Nephron (organoid): ENCODE measurements at regions not wholly inside any gene's neighbourhood (a gene's known extent, or its start where the extent isn't known, plus 50 kb on each side); places are given as distances from the start of the nearest gene placed in this dataset.

ENCODE experiments used
- H3K27ac Mint-ChIP-seq, 3 experiments: 2 replicates each; pipeline ENCODE4 v1.8.0; 2020; ENCODE audit warnings: mixed read lengths in 3 of 3, mild to moderate bottlenecking in 2 of 3, moderate library complexity in 1 of 3
- H3K27me3 Mint-ChIP-seq: 2 replicates; pipeline ENCODE4 v1.8.0; 2021; ENCODE audit warnings: low read depth, mild to moderate bottlenecking, moderate library complexity, mixed read lengths
- H3K36me3 Mint-ChIP-seq: 2 replicates; pipeline ENCODE4 v1.8.0; 2020; ENCODE audit warnings: low read depth, mixed read lengths
- H3K4me1 Mint-ChIP-seq: 2 replicates; pipeline ENCODE4 v1.8.0; 2020; ENCODE audit warnings: mixed read lengths
- H3K4me3 Mint-ChIP-seq, 3 experiments: 2 replicates each; pipeline ENCODE4 v1.8.0; 2020; ENCODE audit warnings: mild to moderate bottlenecking in 3 of 3, mixed read lengths in 3 of 3, moderate library complexity in 2 of 3
- H3K9me3 Mint-ChIP-seq: 2 replicates; pipeline ENCODE4 v1.8.0; 2020; ENCODE audit warnings: mixed read lengths
- CTCF ChIP-seq, 3 experiments: fragments of 200-600 bp; sonication (generic); IDR thresholded peaks; one replicate each; pipeline ENCODE4 v1.5.0; 2021; ENCODE audit warnings: antibody characterized with exemption in 3 of 3; ENCODE audit not compliant: unreplicated experiment in 3 of 3

- no peak for TF ChIP-seq CTCF (IDR thresholded peaks at IDR 0.05; ENCODE audit: unreplicated experiment in 3 of 3)
- H3K4me3 Mint-ChIP-seq: peak overlapping the region in 2 of 3 experiments; percentile 41 to 77
- H3K27ac Mint-ChIP-seq: no peak overlapping the region
- peaks cover 20% of the 10 kb centered on the region for H3K9me3 Mint-ChIP-seq
- no peaks in the 10 kb centered on the region for H3K27me3 Mint-ChIP-seq
- H3K36me3 Mint-ChIP-seq: peaks cover 6% of the 10 kb centered on the region
- no peaks in the 10 kb centered on the region for H3K4me1 Mint-ChIP-seq
Observed at GRCh38 chr21:18877917-18878316, 474.3 kb upstream of the TMPRSS15 start.

GRCh38 chr21:18887922-18888602 lies 484.5 kb upstream of the TMPRSS15 start:
- peaks cover 16% of the 10 kb centered on the region for H3K9me3 Mint-ChIP-seq
- H3K27me3 Mint-ChIP-seq: no peaks in the 10 kb centered on the region
- no peaks in the 10 kb centered on the region for H3K36me3 Mint-ChIP-seq
- no peaks in the 10 kb centered on the region for H3K4me1 Mint-ChIP-seq
- no peak overlapping the region for H3K27ac Mint-ChIP-seq
- no peak overlapping the region for H3K4me3 Mint-ChIP-seq
- no peak for TF ChIP-seq CTCF (IDR thresholded peaks at IDR 0.05; ENCODE audit: unreplicated experiment in 3 of 3)

- Mint-ChIP-seq H3K9me3 (no peaks in the 10 kb centered on the region), H3K27me3 (no peaks in the 10 kb centered on the region), H3K4me1 (no peaks in the 10 kb centered on the region), H3K27ac (no peak overlapping the region), H3K36me3 (no peaks in the 10 kb centered on the region), H3K4me3 (no peak overlapping the region)
- TF ChIP-seq CTCF (IDR thresholded peaks at IDR 0.05; ENCODE audit: unreplicated experiment in 3 of 3): no peak
Observed at GRCh38 chr21:18893406-18893805, 489.8 kb upstream of the TMPRSS15 start.

- Mint-ChIP-seq H3K36me3 (no peaks in the 10 kb centered on the region), H3K9me3 (no peaks in the 10 kb centered on the region), H3K27ac (no peak overlapping the region), H3K27me3 (no peaks in the 10 kb centered on the region), H3K4me3 (no peak overlapping the region), H3K4me1 (no peaks in the 10 kb centered on the region)
- TF ChIP-seq CTCF (IDR thresholded peaks at IDR 0.05; ENCODE audit: unreplicated experiment in 3 of 3): no peak
Observed at GRCh38 chr21:18894387-18894786, 490.8 kb upstream of the TMPRSS15 start.

- no peak for TF ChIP-seq CTCF (IDR thresholded peaks at IDR 0.05; ENCODE audit: unreplicated experiment in 3 of 3)
- no peaks in the 10 kb centered on the region for H3K27me3 Mint-ChIP-seq
- H3K36me3 Mint-ChIP-seq: no peaks in the 10 kb centered on the region
- no peak overlapping the region for H3K4me3 Mint-ChIP-seq
- H3K27ac Mint-ChIP-seq: no peak overlapping the region
- no peaks in the 10 kb centered on the region for H3K4me1 Mint-ChIP-seq
- H3K9me3 Mint-ChIP-seq: no peaks in the 10 kb centered on the region
Observed at GRCh38 chr21:18899261-18899660, 495.7 kb upstream of the TMPRSS15 start.

GRCh38 chr21:18902660-18903059 lies 499.1 kb upstream of the TMPRSS15 start:
- H3K27ac Mint-ChIP-seq: no peak overlapping the region
- no peak overlapping the region for H3K4me3 Mint-ChIP-seq
- no peaks in the 10 kb centered on the region for H3K36me3 Mint-ChIP-seq
- H3K4me1 Mint-ChIP-seq: no peaks in the 10 kb centered on the region
- no peaks in the 10 kb centered on the region for H3K27me3 Mint-ChIP-seq
- H3K9me3 Mint-ChIP-seq: no peaks in the 10 kb centered on the region
- no peak for TF ChIP-seq CTCF (IDR thresholded peaks at IDR 0.05; ENCODE audit: unreplicated experiment in 3 of 3)
